ENCODE measurements at regions not wholly inside any gene's neighbourhood (a gene's known extent, or its start where the extent isn't known, plus 50 kb on each side); places are given as distances from the start of the nearest gene placed in this dataset.
"Not testable (repeated sequence)": the region's sequence is repeated elsewhere in the genome, so short reads cannot be mapped to it uniquely, and the experiment has no call there.

- POLR2A ChIA-PET: no interaction called here
- CTCF ChIA-PET: no interaction called here
Observed at GRCh38 chr12:87427770-87428169, 601.4 kb downstream of the C12orf50 start.

DNA sequence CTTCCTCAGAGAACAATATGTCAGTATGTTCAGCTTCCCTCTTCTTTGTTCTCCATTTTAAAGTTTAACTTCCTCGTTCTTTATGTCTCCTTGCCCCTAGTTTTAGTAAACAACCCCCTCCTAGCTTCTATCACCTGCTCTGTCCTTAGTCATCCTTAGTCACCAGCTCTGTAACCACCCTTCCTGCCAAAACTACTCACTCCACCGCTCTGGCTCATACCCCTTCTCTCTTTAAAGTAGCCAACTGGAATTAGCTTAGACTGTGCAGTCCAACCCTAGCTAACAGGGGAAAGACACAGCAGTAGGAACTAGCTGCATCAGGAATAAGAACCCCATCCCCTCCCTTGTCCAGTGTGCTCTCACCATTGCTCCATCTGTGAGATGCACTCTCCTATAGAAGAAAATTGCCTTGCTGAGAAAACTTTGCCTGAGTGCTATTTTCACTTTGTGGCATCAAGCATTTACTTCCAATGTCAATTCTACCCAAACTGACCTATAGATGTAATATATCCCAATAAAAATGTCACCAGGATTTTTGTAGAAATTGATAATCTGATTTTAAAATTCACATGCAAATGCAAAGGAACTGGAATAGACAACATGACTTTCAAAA is 603.2 kb downstream of the C12orf50 start:
- ChIA-PET POLR2A (no interaction called here), CTCF (no interaction called here)
- no peak for DNase-seq
- H3K4me3 Mint-ChIP-seq: no peak overlapping the region
- peaks cover 16% of the 10 kb centered on the region for H3K9me3 Mint-ChIP-seq
- H3K27me3 Mint-ChIP-seq: no peaks in the 10 kb centered on the region
- no peak overlapping the region for H3K27ac Mint-ChIP-seq
- H3K4me1 Mint-ChIP-seq: no peaks in the 10 kb centered on the region
- no peaks in the 10 kb centered on the region for H3K36me3 Mint-ChIP-seq (ENCODE audit: low read depth)

More at GRCh38 chr12:87427770-87428169, 601.4 kb downstream of the C12orf50 start:
- Mint-ChIP-seq H3K9me3 (peaks cover 13% of the 10 kb centered on the region), H3K4me3 (no peak overlapping the region), H3K4me1 (no peaks in the 10 kb centered on the region), H3K36me3 (ENCODE audit: low read depth) (no peaks in the 10 kb centered on the region), H3K27ac (no peak overlapping the region), H3K27me3 (no peaks in the 10 kb centered on the region)
- no peak for DNase-seq

DNA sequence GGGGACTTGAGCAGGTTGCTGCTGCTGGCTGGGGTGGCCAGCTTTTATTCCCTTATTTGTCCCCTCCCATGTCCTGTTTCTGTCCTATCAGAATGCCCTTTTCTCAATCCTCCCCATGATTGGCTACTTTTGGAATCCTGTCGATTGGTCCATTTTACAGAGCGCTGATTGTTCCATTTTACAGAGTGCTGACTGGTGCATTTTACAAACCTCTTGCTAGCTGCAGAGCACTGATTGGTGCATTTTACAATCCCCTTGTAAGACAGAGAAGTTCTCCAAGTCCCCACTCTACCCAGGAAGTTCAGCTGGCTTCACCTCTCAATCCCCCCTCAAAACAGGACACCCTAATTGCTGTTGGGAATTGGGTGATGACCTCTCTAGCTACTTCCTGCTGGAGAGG is 608.0 kb downstream of the C12orf50 start:
- POLR2A ChIA-PET; CTCF ChIA-PET; H3K27ac Mint-ChIP-seq; H3K4me1 Mint-ChIP-seq; DNase-seq; H3K4me3 Mint-ChIP-seq; H3K36me3 Mint-ChIP-seq (ENCODE audit: low read depth); H3K27me3 Mint-ChIP-seq: not testable (repeated sequence)
- H3K9me3 Mint-ChIP-seq: peaks cover 26% of the 10 kb centered on the region

GRCh38 chr12:87413784-87414183 is 615.4 kb downstream of the C12orf50 start:
- no peak overlapping the region for H3K4me3 Mint-ChIP-seq
- peaks cover 20% of the 10 kb centered on the region for H3K9me3 Mint-ChIP-seq
- H3K36me3 Mint-ChIP-seq (ENCODE audit: low read depth): no peaks in the 10 kb centered on the region
- ChIA-PET POLR2A (no interaction called here), CTCF (no interaction called here)
- no peak for DNase-seq
- H3K4me1 Mint-ChIP-seq: no peaks in the 10 kb centered on the region
- no peaks in the 10 kb centered on the region for H3K27me3 Mint-ChIP-seq
- H3K27ac Mint-ChIP-seq: no peak overlapping the region

DNA sequence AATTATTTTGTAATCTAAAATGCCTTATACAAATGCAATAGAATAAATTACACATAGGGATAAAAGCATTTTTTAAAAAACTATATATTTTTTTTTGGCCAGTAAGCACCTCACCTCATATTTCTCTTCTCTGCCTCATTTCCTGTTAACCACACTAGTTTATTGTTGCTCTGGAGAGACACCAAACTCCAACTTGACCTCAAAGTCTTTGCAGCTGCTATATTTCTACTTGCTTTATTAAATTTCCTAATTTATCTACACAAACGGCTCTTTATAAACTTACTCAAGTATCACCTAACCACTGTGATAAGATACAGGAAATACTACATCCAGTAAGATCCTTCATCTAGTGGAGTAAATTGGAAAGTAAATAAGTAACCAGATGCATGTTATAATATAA is 622.3 kb downstream of the C12orf50 start:
- Mint-ChIP-seq H3K4me3 (no peak overlapping the region), H3K4me1 (no peaks in the 10 kb centered on the region), H3K27me3 (no peaks in the 10 kb centered on the region), H3K27ac (no peak overlapping the region), H3K9me3 (peaks cover 10% of the 10 kb centered on the region), H3K36me3 (ENCODE audit: low read depth) (no peaks in the 10 kb centered on the region)
- ChIA-PET POLR2A (no interaction called here), CTCF (no interaction called here)
- no peak for DNase-seq

DNA sequence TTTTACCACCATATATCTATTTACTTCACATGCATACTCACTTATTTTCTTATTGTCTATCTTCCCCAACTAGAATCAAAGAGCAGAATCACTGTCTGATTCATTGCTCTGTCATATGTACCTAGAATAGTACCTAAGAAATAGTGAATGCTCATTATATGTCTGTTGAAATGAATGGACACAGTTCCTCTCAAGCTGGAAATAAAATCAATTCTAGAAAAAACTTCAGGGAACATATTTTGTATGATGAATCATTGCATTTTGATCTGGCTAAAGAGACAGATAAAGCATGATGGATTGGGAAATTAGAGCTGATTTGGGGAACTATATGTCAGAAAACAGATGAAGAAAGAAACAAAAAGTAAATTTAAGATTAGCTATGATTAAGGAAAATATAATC is 623.3 kb downstream of the C12orf50 start:
- H3K27ac Mint-ChIP-seq: no peak overlapping the region
- H3K4me3 Mint-ChIP-seq: no peak overlapping the region
- H3K27me3 Mint-ChIP-seq: no peaks in the 10 kb centered on the region
- POLR2A ChIA-PET: no interaction called here
- DNase-seq: no peak
- CTCF ChIA-PET: no interaction called here
- H3K36me3 Mint-ChIP-seq (ENCODE audit: low read depth): no peaks in the 10 kb centered on the region
- no peaks in the 10 kb centered on the region for H3K4me1 Mint-ChIP-seq
- H3K9me3 Mint-ChIP-seq: peaks cover 5% of the 10 kb centered on the region

DNA sequence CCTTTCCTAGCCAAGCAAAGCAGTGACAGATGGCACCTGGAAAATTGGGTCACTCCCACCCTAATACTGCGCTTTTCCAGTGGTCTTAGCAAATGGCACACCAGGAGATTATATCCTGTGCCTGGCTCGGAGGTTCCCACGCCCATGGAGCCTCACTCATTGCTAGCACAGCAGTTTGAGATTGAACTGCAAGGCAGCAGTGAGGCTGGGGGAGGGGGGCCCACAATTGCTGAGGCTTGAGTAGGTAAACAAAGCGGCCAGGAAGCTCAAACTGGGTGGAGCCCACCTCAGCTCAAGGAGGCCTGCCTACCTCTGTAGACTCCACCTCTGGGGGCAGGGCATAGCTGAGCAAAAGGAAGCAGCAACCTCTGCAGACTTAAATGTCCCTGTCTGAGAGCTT is 635.0 kb downstream of the C12orf50 start:
- H3K4me3 Mint-ChIP-seq; H3K36me3 Mint-ChIP-seq (ENCODE audit: low read depth); H3K9me3 Mint-ChIP-seq; H3K4me1 Mint-ChIP-seq; POLR2A ChIA-PET; H3K27me3 Mint-ChIP-seq; DNase-seq; H3K27ac Mint-ChIP-seq; CTCF ChIA-PET: not testable (repeated sequence)

- peaks cover 3% of the 10 kb centered on the region for H3K9me3 Mint-ChIP-seq
- POLR2A ChIA-PET: no interaction called here
- H3K27ac Mint-ChIP-seq: no peak overlapping the region
- H3K4me1 Mint-ChIP-seq: no peaks in the 10 kb centered on the region
- H3K4me3 Mint-ChIP-seq: no peak overlapping the region
- no peak for DNase-seq
- no peaks in the 10 kb centered on the region for H3K36me3 Mint-ChIP-seq (ENCODE audit: low read depth)
- CTCF ChIA-PET: no interaction called here
- no peaks in the 10 kb centered on the region for H3K27me3 Mint-ChIP-seq
Observed at GRCh38 chr12:87388376-87388775, 640.8 kb downstream of the C12orf50 start.

DNA sequence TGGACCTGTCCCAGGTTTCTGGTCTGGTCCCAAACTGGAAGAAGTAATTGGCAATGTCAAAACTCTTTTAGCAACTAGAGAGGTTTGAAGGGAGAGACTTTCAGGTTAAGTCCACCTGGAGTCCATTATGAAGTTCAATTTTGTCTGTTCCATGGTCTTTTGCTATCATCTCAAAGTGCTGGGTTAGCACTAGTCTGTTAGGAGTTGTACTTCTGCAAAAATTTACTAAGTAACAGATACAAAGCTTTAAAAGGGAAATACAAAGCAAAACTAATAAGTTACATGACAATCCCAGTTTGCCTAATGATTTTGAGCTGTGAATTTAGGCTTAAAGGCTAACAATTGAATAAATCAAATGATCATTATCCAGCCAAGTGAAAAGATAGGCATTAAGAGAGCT is 643.9 kb downstream of the C12orf50 start:
- POLR2A ChIA-PET: no interaction called here
- H3K27ac Mint-ChIP-seq: no peak overlapping the region
- peaks cover 5% of the 10 kb centered on the region for H3K9me3 Mint-ChIP-seq
- H3K4me1 Mint-ChIP-seq: no peaks in the 10 kb centered on the region
- H3K27me3 Mint-ChIP-seq: no peaks in the 10 kb centered on the region
- H3K4me3 Mint-ChIP-seq: no peak overlapping the region
- DNase-seq: no peak
- CTCF ChIA-PET: no interaction called here
- H3K36me3 Mint-ChIP-seq (ENCODE audit: low read depth): no peaks in the 10 kb centered on the region

DNA sequence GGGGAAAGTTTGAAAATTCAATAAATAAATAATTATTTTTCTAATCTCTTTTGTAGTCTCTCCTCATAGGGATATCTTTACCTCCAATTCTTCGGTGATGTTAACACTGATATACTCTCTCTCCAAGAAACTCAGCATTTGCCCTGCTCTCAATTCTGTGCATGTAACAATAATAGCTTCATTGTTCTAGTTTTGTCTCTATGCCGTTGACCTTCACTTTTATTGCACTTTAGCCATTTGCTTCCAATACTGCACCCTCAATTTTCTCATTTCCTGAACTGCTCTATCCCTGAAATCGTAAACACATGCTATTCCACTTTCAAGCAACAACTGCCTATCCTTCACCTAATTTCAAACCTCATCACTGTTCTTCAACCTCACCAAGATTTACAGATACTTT is 645.0 kb downstream of the C12orf50 start:
- Mint-ChIP-seq H3K36me3 (ENCODE audit: low read depth) (no peaks in the 10 kb centered on the region), H3K4me3 (no peak overlapping the region), H3K27ac (no peak overlapping the region), H3K9me3 (peaks cover 5% of the 10 kb centered on the region), H3K4me1 (no peaks in the 10 kb centered on the region), H3K27me3 (no peaks in the 10 kb centered on the region)
- CTCF ChIA-PET: no interaction called here
- POLR2A ChIA-PET: no interaction called here
- no peak for DNase-seq

GRCh38 chr12:87383680-87384079 is 645.5 kb downstream of the C12orf50 start:
- H3K27ac Mint-ChIP-seq: no peak overlapping the region
- H3K4me3 Mint-ChIP-seq: no peak overlapping the region
- H3K36me3 Mint-ChIP-seq (ENCODE audit: low read depth): no peaks in the 10 kb centered on the region
- no peaks in the 10 kb centered on the region for H3K27me3 Mint-ChIP-seq
- H3K9me3 Mint-ChIP-seq: peaks cover 5% of the 10 kb centered on the region
- POLR2A ChIA-PET: no interaction called here
- no peak for DNase-seq
- no peaks in the 10 kb centered on the region for H3K4me1 Mint-ChIP-seq
- CTCF ChIA-PET: no interaction called here

DNA sequence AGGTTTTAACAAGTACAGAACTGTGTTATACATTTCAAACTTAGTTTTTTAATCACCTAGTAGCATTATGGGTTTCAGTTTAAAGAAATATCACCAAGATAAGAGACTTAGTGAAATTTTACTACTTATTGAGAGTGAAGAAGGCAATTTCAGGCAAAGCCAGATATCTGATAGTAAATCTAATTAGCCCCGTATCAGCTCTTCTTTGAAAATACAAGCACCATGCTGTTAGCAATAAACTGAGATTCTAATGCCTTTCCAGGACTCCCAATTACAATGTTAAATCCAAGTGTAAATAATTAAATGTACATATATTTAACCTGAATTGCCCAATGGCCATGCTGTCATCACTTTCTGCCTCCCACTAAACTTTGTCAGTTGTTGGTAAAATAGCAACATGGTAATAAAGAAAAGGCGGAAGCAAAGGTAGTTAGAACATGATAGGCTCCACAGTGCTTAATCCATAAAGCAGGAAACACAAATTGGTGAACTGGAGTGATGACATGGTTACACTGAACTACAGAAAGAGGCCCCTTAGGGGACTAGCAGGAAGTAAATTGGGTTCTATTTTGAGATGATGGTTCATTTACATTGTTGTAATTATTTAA is 646.1 kb downstream of the C12orf50 start:
- H3K9me3 Mint-ChIP-seq: peaks cover 5% of the 10 kb centered on the region
- no peak for DNase-seq
- no peaks in the 10 kb centered on the region for H3K27me3 Mint-ChIP-seq
- ChIA-PET CTCF (no interaction called here), POLR2A (no interaction called here)
- H3K4me1 Mint-ChIP-seq: no peaks in the 10 kb centered on the region
- H3K27ac Mint-ChIP-seq: no peak overlapping the region
- H3K4me3 Mint-ChIP-seq: no peak overlapping the region
- H3K36me3 Mint-ChIP-seq (ENCODE audit: low read depth): no peaks in the 10 kb centered on the region

- no peaks in the 10 kb centered on the region for H3K4me1 Mint-ChIP-seq
- peaks cover 5% of the 10 kb centered on the region for H3K9me3 Mint-ChIP-seq
- CTCF ChIA-PET: no interaction called here
- H3K4me3 Mint-ChIP-seq: no peak overlapping the region
- no peaks in the 10 kb centered on the region for H3K27me3 Mint-ChIP-seq
- H3K27ac Mint-ChIP-seq: no peak overlapping the region
- no peaks in the 10 kb centered on the region for H3K36me3 Mint-ChIP-seq (ENCODE audit: low read depth)
- POLR2A ChIA-PET: no interaction called here
- DNase-seq: no peak
Observed at GRCh38 chr12:87382436-87382835, 646.8 kb downstream of the C12orf50 start.

DNA sequence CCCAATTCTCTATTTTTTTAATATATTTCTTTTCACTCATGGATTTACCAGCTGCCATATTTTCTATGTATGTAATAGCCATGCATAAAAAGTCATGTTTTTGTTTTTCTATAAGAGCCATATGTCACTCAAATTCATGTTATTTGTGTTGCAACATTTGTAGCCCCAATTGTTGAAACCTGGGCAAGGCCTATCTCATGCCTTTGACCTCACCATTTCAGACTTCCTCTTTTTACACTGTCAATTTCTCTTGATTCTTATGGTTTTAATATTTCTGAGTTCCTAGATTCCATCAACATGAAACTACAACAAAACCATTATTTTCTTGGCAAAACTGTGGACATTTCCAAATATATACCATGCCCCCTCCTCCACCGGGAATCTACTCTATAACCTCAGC is 647.5 kb downstream of the C12orf50 start:
- DNase-seq: no peak
- Mint-ChIP-seq H3K36me3 (ENCODE audit: low read depth) (no peaks in the 10 kb centered on the region), H3K27me3 (no peaks in the 10 kb centered on the region), H3K27ac (no peak overlapping the region), H3K4me1 (no peaks in the 10 kb centered on the region), H3K4me3 (no peak overlapping the region), H3K9me3 (peaks cover 2% of the 10 kb centered on the region)
- ChIA-PET POLR2A (no interaction called here), CTCF (no interaction called here)

All from activated CD4-positive, alpha-beta memory T cell treated with anti-CD3 and anti-CD28 coated beads, Interleukin-2, amount 10 ng/mL, durations not matched to agents 7 days and 5 days (primary cell).